ENCODE measurements at regions not wholly inside any gene's neighbourhood (a gene's known extent, or its start where the extent isn't known, plus 50 kb on each side); places are given as distances from the start of the nearest gene placed in this dataset.
"Not testable (repeated sequence)": the region's sequence is repeated elsewhere in the genome, so short reads cannot be mapped to it uniquely, and the experiment has no call there.

DNA sequence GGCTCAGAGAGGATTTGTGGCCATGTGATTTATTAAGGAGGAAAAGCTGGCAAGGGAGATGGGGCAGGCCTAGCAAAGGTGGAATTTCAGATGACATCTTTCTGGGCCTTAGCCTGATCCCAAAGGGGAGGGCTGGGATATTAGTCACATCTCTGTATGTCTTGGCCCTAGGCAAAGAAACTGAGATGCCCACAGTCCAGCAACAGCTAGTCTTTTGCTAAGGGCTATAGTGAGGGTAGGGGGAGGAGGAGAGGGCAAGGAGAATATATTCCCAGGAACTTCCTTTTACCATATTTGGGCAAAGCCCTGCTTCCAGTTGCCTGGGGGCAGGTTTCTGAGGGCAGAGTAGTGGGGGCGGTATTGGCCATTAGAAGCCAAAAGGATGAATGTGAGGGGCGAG, 209.8 kb upstream of the NR3C2 start:
- Histone ChIP-seq H3K9ac (no peak overlapping the region), H2AFZ (ENCODE audit: low read depth) (no peak overlapping the region), H3K79me2 (ENCODE audit: insufficient read depth, low read depth) (no peaks in the 10 kb centered on the region), H3K27ac (no peak overlapping the region), H3K27me3 (ENCODE audit: insufficient read depth, low read depth) (no peaks in the 10 kb centered on the region), H3K4me2 (no peak overlapping the region), H3K4me1 (ENCODE audit: low read depth, poor library complexity, severe bottlenecking) (no peaks in the 10 kb centered on the region), H3K4me3 (IDR thresholded peaks at IDR 0.05; ENCODE audit: insufficient read depth, low read depth, low read length) (no peak overlapping the region), H4K20me1 (ENCODE audit: insufficient read depth) (no peaks in the 10 kb centered on the region), H3K36me3 (ENCODE audit: insufficient read depth) (no peaks in the 10 kb centered on the region)
- TF ChIP-seq, protein P1, sequence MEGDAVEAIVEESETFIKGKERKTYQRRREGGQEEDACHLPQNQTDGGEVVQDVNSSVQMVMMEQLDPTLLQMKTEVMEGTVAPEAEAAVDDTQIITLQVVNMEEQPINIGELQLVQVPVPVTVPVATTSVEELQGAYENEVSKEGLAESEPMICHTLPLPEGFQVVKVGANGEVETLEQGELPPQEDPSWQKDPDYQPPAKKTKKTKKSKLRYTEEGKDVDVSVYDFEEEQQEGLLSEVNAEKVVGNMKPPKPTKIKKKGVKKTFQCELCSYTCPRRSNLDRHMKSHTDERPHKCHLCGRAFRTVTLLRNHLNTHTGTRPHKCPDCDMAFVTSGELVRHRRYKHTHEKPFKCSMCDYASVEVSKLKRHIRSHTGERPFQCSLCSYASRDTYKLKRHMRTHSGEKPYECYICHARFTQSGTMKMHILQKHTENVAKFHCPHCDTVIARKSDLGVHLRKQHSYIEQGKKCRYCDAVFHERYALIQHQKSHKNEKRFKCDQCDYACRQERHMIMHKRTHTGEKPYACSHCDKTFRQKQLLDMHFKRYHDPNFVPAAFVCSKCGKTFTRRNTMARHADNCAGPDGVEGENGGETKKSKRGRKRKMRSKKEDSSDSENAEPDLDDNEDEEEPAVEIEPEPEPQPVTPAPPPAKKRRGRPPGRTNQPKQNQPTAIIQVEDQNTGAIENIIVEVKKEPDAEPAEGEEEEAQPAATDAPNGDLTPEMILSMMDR (conservative IDR thresholded peaks at IDR 0.05; ENCODE audit: low read depth, low read length) = no peak

DNA sequence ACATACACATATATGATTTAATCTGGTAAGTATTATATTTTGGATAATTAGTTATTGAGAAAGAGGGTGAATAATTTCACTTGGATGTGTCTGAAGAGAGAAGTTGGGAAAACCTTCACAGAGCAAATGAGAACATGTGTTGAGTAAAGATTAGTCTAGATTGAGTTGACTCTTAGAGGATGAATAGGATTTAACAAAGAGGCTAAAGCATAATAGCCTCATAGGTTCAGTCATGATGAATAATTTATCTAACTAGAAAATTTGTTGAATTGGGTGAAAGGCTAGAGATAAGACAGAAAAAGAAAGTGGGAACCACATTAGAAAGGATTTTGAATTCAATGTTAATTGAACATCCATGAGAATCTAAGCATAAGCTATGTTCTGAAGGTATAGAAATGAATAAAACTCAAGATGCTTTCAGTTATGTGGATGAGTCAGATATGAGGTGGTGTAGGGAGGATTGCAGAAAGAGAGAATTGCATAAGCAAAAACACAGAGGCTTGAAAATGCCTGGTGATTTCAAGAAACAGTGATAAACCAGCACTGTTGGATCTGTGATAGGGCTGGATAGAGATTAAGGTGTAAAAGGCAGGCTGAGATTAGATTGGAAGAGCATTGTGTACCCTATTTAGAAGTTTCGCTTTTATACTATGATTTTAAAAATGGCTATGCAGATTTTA, 207.6 kb upstream of the NR3C2 start:
- Histone ChIP-seq H3K4me1 (ENCODE audit: low read depth, poor library complexity, severe bottlenecking) (no peaks in the 10 kb centered on the region), H3K4me3 (IDR thresholded peaks at IDR 0.05; ENCODE audit: insufficient read depth, low read depth, low read length) (no peak overlapping the region), H3K27ac (no peak overlapping the region), H3K27me3 (ENCODE audit: insufficient read depth, low read depth) (no peaks in the 10 kb centered on the region), H2AFZ (ENCODE audit: low read depth) (no peak overlapping the region), H3K79me2 (ENCODE audit: insufficient read depth, low read depth) (no peaks in the 10 kb centered on the region), H3K36me3 (ENCODE audit: insufficient read depth) (no peaks in the 10 kb centered on the region), H3K9ac (no peak overlapping the region), H3K4me2 (no peak overlapping the region), H4K20me1 (ENCODE audit: insufficient read depth) (no peaks in the 10 kb centered on the region)
- TF ChIP-seq, protein P1 (conservative IDR thresholded peaks at IDR 0.05; ENCODE audit: low read depth, low read length) = no peak

DNA sequence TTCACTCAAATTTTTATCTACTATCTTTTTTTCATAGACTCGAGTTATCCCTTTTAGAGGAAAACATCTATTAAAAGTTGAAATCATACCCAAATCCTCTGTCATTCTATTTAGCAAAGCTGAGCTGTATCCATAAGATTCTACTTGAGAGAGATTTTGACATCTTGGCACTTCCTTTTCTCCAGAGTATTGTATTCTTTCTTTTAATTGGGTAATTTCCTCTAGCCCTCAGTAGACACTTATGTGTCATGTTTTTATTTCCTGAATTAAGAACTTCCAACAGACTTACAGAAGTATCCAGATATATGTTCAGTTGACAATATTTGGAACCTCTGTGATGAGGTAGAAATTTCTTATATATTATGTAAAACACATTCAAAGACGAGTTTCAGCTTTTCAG, 201.6 kb upstream of the NR3C2 start:
- no peak overlapping the region for H3K4me3 ChIP-seq (IDR thresholded peaks at IDR 0.05; ENCODE audit: insufficient read depth, low read depth, low read length)
- no peak overlapping the region for H3K4me2 ChIP-seq
- H4K20me1 ChIP-seq (ENCODE audit: insufficient read depth) = no peaks in the 10 kb centered on the region
- H3K79me2 ChIP-seq (ENCODE audit: insufficient read depth, low read depth) = no peaks in the 10 kb centered on the region
- H3K9ac ChIP-seq = no peak overlapping the region
- H3K36me3 ChIP-seq (ENCODE audit: insufficient read depth) = no peaks in the 10 kb centered on the region
- H3K4me1 ChIP-seq (ENCODE audit: low read depth, poor library complexity, severe bottlenecking) = no peaks in the 10 kb centered on the region
- H3K27ac ChIP-seq = no peak overlapping the region
- no peak overlapping the region for H2AFZ ChIP-seq (ENCODE audit: low read depth)
- H3K27me3 ChIP-seq (ENCODE audit: insufficient read depth, low read depth) = no peaks in the 10 kb centered on the region
- TF ChIP-seq, protein P1 (conservative IDR thresholded peaks at IDR 0.05; ENCODE audit: low read depth, low read length) = no peak

DNA sequence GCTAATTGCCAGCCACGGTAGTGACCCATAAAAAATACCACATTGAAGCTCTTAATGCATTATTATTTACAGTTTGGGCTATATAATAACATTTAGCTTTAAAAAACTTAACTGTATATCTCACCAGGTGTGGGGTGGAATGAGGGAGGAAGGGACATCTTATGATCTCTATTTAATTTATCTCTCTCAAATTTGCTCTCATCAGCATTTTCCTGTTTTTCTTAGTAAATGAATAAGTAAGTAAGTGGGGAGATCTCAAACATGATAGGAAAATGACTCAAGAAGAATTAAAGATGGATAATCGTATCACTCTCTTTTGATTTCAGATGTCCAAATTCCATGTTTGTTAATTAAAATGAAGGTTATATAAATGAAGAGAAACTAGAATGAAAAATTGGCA, 200.7 kb upstream of the NR3C2 start:
- Histone ChIP-seq H3K4me3 (IDR thresholded peaks at IDR 0.05; ENCODE audit: insufficient read depth, low read depth, low read length) (no peak overlapping the region), H3K9ac (no peak overlapping the region), H2AFZ (ENCODE audit: low read depth) (no peak overlapping the region), H3K4me2 (no peak overlapping the region), H3K36me3 (ENCODE audit: insufficient read depth) (no peaks in the 10 kb centered on the region), H3K4me1 (ENCODE audit: low read depth, poor library complexity, severe bottlenecking) (no peaks in the 10 kb centered on the region), H3K27ac (no peak overlapping the region), H3K27me3 (ENCODE audit: insufficient read depth, low read depth) (no peaks in the 10 kb centered on the region), H4K20me1 (ENCODE audit: insufficient read depth) (no peaks in the 10 kb centered on the region), H3K79me2 (ENCODE audit: insufficient read depth, low read depth) (no peaks in the 10 kb centered on the region)
- TF ChIP-seq, protein P1 (conservative IDR thresholded peaks at IDR 0.05; ENCODE audit: low read depth, low read length) = no peak

DNA sequence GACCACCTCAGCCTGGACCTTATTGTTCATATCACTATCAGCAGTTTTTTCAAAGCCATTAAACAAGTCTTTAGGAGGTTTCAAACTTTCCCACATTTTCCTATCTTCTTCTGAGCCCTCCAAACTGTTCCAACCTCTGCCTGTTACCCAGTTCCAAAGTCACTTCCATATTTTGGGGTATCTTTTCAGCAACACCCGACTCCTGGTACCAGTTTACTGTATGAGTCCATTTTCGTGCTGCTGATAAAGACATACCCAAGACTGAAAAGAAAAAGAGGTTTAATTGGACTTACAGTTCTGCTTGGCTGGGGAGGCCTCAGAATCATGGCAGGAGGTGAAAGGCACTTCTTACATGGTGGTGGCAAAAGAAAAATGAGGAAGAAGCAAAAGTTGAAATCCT, 195.9 kb upstream of the NR3C2 start:
- not testable (repeated sequence) for H2AFZ ChIP-seq (ENCODE audit: low read depth); H4K20me1 ChIP-seq (ENCODE audit: insufficient read depth); H3K27me3 ChIP-seq (ENCODE audit: insufficient read depth, low read depth); H3K79me2 ChIP-seq (ENCODE audit: insufficient read depth, low read depth); H3K4me1 ChIP-seq (ENCODE audit: low read depth, poor library complexity, severe bottlenecking); H3K4me2 ChIP-seq; H3K27ac ChIP-seq; H3K4me3 ChIP-seq (IDR thresholded peaks at IDR 0.05; ENCODE audit: insufficient read depth, low read depth, low read length); H3K36me3 ChIP-seq (ENCODE audit: insufficient read depth); H3K9ac ChIP-seq

DNA sequence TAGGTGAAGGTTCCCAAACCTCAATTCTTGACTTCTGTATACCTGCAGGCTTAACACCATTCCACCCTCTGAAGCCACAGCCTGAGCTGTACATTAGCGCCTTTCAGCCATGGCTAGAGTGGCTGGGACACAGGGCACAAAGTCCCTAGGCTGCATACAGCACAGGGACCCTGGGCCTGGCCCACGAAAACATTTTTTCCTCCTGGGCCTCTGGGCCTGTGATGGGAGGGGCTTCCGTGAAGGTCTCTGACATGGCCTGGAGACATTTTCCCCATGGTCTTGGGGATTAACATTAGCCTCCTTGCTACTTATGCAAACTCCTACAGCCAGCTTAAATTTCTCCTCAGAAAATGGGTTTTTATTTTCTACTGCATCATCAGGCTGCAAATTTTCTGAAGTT, 195.2 kb upstream of the NR3C2 start:
- not testable (repeated sequence) for H4K20me1 ChIP-seq (ENCODE audit: insufficient read depth); H3K4me3 ChIP-seq (IDR thresholded peaks at IDR 0.05; ENCODE audit: insufficient read depth, low read depth, low read length)

More for the DNA sequence above, 195.2 kb upstream of the NR3C2 start:
- H3K36me3 ChIP-seq (ENCODE audit: insufficient read depth); H3K27ac ChIP-seq; H3K79me2 ChIP-seq (ENCODE audit: insufficient read depth, low read depth); H3K4me2 ChIP-seq; H3K9ac ChIP-seq; H3K27me3 ChIP-seq (ENCODE audit: insufficient read depth, low read depth); H2AFZ ChIP-seq (ENCODE audit: low read depth); H3K4me1 ChIP-seq (ENCODE audit: low read depth, poor library complexity, severe bottlenecking): not testable (repeated sequence)
